ENCODE measurements at regions not wholly inside any gene's neighbourhood (a gene's known extent, or its start where the extent isn't known, plus 50 kb on each side); places are given as distances from the start of the nearest gene placed in this dataset.

GRCh38 chr22:48653929-48654328, 1173.7 kb downstream of the BRD1 start:
- no peak for DNase-seq (ENCODE audit: low spot score)

- DNase-seq (ENCODE audit: low spot score) = no peak
Observed at GRCh38 chr22:48653306-48653705, 1174.4 kb downstream of the BRD1 start.

- DNase-seq (ENCODE audit: low spot score) = no peak
Observed at GRCh38 chr22:48652796-48653195, 1174.9 kb downstream of the BRD1 start.

- DNase-seq (ENCODE audit: low spot score) = no peak
Observed at GRCh38 chr22:48651981-48652538, 1175.6 kb downstream of the BRD1 start.

- DNase-seq (ENCODE audit: low spot score) = peak; percentile 81
Observed at GRCh38 chr22:48651036-48651890, 1176.4 kb downstream of the BRD1 start.

GRCh38 chr22:48650323-48651035, 1177.2 kb downstream of the BRD1 start:
- no peak for DNase-seq (ENCODE audit: low spot score)

- DNase-seq (ENCODE audit: low spot score) = no peak
Observed at GRCh38 chr22:48649466-48649865, 1178.2 kb downstream of the BRD1 start.

GRCh38 chr22:48649031-48649430, 1178.6 kb downstream of the BRD1 start:
- DNase-seq (ENCODE audit: low spot score) = no peak

GRCh38 chr22:48647606-48648515, 1179.8 kb downstream of the BRD1 start:
- no peak for DNase-seq (ENCODE audit: low spot score)

GRCh38 chr22:48647051-48647450, 1180.6 kb downstream of the BRD1 start:
- DNase-seq (ENCODE audit: low spot score) = no peak

- no peak for DNase-seq (ENCODE audit: low spot score)
Observed at GRCh38 chr22:48646216-48646925, 1181.3 kb downstream of the BRD1 start.

- no peak for DNase-seq (ENCODE audit: low spot score)
Observed at GRCh38 chr22:48645766-48646165, 1181.9 kb downstream of the BRD1 start.

GRCh38 chr22:48644997-48645396, 1182.7 kb downstream of the BRD1 start:
- no peak for DNase-seq (ENCODE audit: low spot score)

- DNase-seq (ENCODE audit: low spot score) = no peak
Observed at GRCh38 chr22:48644108-48644507, 1183.6 kb downstream of the BRD1 start.

GRCh38 chr22:48643066-48643731, 1184.5 kb downstream of the BRD1 start:
- no peak for DNase-seq (ENCODE audit: low spot score)

GRCh38 chr22:48642550-48642949, 1185.1 kb downstream of the BRD1 start:
- no peak for DNase-seq (ENCODE audit: low spot score)

- DNase-seq (ENCODE audit: low spot score) = no peak
Observed at GRCh38 chr22:48641906-48642475, 1185.7 kb downstream of the BRD1 start.

- DNase-seq (ENCODE audit: low spot score) = peak; percentile 52
Observed at GRCh38 chr22:48640890-48641841, 1186.5 kb downstream of the BRD1 start.
